GM19452 (cell line): ENCODE measurements at regions not wholly inside any gene's neighbourhood (a gene's known extent, or its start where the extent isn't known, plus 50 kb on each side); places are given as distances from the start of the nearest gene placed in this dataset.
"Not testable (repeated sequence)": the region's sequence is repeated elsewhere in the genome, so short reads cannot be mapped to it uniquely, and the experiment has no call there.

Experiments used
- ATAC-seq: cut with Tn5 transposase; IDR thresholded peaks from one replicate; pipeline ENCODE4 v1.9.1; 2021; ENCODE audit not compliant: unreplicated experiment

DNA sequence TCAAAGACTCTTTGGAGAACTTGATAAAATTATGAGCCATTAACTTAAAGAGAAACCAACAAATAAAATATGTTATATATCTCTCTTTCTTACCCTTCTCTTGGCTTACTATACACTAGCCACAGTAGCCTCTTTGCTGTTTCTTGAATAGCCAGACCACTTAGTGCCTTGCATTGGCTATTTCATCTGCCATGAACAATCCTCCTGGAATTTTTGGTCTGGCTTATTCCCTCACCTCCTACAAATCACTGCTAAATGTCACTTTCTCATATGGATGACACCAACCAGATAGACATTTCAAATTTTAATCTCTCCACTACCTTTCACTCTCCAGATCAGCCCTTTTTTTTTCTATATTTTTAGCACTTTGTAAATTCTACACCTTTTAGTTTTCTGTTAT lies 1581.7 kb downstream of the EFNA5 start:
- no peak for ATAC-seq

DNA sequence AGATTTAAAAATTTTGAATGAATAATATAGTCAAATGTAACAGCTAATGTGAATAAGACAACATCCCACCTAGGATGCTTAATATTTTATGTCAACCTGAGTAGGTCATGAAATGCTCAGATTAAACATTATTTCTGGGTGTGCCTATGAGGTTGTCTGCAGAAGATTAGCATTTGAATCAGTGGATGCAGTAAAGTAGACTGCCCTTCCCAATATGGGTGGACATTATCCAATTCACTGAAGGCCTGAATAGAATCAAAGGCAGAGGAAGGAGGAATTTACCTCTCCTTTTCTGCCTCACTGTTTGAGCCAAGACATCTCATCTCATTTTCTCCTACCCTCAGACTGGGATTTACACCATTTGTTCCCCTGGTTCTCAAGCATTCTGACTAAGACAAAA lies 1582.3 kb downstream of the EFNA5 start:
- no peak for ATAC-seq

DNA sequence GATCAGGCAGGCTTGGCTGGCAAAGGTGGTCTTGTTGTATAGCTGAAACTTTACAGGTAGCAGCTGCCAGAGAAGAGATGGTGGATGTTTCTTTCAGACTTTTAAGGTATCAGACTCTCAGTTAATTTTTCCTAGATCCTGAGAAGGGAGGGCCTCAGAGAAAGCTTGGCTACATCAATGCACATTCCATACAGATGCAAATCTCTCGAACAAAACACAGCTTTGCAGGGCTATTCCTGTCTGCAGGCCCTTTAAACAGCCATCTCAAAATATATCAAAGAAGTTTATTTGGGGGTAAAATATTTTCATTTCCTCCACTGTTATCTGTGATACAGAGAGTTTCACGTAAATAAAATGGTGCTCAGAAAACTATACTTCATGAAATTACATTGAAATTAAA lies 1584.4 kb downstream of the EFNA5 start:
- ATAC-seq: no peak

DNA sequence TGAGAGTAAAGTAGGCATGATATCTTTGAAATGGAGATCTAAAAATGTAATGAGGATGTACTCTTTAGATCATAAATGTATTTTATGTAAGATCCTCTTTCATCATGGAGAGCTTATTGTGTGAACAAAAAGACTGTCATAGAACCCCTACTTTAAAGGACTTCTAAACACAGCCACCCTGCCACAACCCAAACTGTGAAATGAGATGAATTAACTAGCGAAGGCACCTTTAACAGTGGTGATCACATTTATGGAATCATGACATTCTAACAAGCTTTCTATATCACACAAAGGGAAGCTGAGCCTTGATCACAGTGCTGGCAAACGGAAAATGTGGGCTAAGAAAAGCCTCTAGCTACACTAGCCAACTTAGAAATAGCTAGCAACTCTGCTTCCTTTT lies 1585.2 kb downstream of the EFNA5 start:
- ATAC-seq: no peak

DNA sequence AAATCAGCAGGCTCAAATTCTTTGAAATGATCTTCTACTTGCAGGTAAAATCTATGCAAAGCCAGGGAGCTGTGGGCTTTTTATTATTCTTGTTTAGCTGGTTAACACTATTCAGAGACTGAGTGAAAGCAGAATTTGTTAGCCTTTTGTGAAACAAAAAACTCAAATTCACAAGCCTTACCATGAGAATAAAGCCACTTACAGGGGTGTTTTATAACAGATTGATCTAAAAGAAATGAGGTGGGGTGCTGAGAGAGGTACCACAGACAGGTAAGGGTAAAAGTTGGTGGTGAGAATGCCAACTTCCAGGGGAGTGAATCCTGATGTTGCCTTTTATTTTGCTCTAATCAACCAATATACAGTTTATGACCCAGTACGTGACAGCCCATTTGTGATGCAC lies 1585.6 kb downstream of the EFNA5 start:
- ATAC-seq: no peak

DNA sequence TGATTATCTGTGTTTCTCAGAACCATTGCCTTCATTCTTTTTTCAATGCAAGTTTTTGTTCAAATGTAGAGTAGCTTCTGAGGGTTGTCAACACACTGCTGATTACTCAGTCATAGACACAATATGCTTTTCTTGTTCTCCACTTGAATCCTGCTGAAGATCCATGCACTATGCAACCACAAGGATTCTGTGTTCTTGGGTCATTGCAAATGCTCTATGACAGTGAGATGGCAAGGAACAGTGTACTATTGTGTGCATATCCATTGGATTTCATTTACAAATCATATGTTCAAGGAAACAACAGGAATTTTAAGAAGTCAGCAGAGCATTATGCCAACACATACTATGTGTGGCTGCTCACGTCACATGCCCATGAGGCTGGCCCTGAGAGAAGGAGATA lies 1590.2 kb downstream of the EFNA5 start:
- ATAC-seq: no peak

DNA sequence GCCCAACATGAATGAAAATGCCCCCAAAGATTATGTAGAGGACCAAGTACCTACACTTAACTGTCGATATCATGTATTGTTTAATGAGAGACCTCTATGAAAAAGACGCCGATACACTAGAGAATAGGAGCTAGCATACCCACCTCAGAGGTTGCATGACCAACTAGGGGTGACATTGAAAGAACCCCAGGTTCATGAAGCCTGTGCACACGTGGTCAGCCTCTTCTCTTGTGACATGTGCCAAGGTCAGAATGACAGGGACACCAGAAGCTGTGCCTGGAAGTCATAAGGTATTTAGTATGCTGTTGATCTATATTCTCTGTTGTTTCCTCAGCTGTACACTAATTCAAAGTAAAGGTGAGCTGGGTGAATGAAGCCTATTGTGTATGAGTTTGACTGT lies 1594.1 kb downstream of the EFNA5 start:
- no peak for ATAC-seq

DNA sequence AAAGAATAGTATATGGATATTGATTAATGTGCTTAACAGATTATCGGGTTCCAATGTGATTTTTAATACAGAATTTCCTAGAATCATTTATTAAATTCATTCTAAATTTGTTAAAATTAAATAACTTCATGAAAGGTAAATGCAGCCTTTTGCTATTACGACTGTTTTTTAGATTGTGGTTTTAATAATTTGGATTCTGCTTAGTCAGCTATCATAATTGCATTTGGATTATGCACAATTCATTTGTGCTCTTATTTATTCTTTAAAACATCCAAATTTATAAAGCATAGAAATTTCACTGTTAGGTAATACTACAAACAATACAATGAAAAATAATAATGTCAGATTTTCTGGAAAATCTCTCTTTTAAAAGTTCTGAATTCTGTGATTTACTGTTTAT lies 1598.5 kb downstream of the EFNA5 start:
- ATAC-seq: no peak

DNA sequence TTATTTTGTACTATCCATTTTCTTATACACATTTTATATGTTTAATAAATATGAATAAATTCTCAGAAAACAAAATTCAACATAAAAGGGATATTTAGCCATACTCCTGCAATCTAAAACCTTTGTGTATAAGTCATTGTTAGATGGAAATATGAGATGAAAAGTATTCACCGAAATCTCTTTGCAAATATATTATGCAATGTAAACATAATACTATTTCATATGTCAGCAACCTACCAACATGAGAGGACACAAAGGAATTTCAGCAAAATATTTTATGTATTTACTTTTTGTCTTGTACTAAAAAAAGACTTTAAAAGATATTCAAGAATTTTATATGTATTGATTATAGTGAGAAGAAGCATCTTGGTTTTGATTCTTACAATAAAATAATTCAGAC lies 1623.4 kb downstream of the EFNA5 start:
- no peak for ATAC-seq

DNA sequence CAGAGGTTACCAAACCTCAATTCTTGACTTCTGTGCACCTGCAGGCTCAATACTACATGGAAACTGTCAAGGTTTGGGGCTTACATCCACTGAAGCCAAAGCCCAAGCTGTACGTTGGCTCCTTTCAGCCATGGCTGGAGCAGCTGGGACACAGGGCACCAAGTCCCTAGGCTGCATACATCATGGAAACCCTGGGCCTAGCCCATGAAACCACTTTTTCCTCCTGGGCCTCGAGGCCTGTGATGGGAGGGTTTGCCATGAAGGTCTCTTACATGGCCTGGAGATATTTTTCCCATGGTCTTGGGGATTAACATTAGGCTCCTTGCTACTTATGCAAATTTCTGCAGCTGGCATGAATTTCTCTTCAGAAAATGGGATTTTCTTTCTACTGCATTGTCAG lies 1638.7 kb downstream of the EFNA5 start:
- ATAC-seq: not testable (repeated sequence)

DNA sequence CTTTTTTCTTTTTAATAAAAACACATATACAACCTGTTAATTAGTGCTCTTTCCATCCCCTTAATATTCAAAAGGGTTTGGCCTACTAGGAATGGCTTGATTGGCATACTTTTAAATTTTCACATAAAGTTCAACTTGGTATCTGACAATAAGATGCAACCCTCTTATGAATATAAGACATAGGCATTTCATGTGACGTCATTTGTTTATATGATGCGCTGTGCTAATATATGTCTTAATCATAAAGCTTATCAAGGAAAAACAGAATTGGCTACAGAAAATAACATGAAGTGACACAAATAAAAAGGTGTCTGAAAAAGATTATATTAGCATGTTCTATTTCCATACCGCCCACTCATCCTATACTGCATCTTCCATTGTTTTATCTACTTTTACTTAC lies 1642.4 kb downstream of the EFNA5 start:
- no peak for ATAC-seq

DNA sequence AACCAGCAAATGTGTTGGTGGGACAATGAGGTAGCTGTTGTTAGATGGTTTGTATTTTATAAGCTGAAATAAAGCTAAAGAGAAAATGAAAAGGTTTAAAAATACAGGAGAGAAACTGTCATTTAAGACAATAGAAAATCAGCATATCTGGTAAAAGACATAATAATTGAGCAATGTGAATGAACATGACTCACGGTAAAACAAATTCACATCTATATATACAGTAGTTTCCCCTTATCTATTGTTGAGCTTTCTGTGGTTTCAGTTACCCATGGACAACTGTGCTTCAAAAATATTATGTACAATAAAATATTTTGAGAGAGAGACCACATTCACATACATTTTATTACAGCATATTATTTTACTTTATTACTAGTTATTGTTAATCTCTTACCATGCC lies 1649.8 kb downstream of the EFNA5 start:
- ATAC-seq: no peak

DNA sequence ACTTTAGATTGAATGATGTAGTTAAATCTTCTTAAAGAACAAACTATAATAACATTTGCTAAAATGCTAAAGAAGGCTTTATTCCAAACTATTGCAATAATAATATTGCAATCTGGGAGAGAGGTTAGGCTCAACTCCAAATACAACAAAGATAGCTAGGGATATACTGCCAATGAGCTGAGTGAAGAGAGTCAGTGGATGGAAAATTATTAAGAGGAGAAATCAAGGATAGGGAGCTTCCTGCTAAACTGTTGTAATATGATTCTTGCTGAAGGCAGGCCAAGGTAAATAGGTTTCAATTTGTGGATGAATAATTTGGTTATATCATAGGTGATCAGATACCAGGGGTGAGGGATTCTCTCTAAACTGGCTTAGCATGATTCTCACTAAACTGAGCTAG lies 1651.5 kb downstream of the EFNA5 start:
- no peak for ATAC-seq

DNA sequence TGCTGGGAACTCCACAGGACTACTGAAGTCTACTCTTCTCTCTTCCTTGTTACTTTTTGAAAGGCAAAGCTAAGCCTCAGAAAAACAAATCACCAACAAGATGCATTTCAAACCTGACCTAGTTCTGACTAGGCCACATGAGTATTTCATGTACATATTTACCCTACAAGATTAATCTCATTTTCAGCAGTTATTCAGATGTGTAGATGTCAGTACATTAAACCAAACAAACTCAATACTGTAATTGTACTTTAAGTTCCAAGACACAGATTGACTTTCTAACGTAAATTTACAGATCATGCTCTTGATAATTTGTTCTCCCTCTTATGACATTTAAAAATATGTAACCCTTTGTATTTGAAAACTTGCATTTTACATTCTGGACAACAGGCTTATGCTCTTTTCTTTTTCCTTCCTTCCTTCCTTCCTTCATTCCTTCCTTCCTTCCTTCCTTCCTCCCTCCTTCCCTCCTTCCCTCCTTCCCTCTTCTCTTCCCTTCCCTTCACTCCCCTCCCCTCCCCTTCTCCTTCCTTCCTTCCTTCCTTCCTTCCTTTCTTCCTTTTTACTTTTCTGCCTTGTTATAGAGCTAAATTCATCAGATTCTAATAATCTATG lies 1653.4 kb downstream of the EFNA5 start:
- no peak for ATAC-seq

DNA sequence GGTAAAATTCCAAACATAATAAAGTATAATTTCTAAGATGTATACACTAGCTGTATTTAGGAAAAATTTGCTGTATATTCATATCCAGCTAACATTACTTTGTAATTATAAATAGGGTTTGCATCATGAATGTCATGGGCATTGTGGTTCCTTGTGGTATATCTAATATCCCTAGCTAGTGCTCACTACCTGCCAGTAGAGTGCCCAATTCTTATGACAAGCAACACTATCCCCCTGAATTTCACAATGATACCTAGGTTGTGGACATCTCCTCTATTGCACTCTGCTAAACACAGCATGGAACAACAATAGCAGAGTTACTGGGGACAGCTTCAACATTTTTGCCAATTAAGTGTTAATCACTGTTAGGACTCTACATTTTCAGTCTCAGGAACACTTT lies 1656.5 kb downstream of the EFNA5 start:
- ATAC-seq: no peak

DNA sequence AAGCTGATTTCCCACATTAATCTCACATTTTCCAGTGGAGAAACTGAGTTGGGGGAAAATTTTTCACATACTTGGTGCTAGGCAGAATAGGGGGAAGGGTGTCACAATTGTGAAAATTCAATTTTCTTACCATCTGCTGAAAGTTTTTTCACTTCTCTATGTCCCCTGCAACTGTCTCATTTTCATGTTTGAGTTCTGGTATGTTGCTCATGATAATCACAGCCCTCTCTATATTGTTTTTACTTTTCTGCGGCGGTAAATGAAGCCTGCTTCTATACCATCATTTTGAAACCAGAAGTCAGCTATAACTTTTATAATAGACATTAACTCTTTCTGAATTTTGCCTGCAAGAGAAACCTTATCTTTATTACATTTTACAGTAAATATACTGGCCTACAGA lies 1664.5 kb downstream of the EFNA5 start:
- no peak for ATAC-seq

DNA sequence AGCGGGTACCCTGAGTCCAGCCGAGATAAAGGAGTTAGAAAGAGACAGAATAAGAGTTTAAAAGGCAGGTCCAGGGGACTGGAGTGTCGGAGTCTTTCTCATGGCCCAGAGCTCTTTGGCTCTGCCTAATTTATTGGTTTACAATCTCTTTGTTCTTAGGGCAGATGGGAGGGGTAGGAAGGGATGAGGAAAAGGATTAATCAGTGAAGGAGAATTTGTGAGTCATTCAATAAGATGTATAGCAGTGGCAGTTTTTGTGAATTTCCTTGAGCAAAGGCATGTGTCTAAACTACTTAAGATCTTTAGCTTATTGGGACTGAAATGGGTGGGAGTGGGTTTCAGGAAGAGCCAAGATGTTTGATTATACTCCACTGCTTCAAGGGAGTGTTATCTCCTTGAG lies 1671.7 kb downstream of the EFNA5 start:
- ATAC-seq: not testable (repeated sequence)

DNA sequence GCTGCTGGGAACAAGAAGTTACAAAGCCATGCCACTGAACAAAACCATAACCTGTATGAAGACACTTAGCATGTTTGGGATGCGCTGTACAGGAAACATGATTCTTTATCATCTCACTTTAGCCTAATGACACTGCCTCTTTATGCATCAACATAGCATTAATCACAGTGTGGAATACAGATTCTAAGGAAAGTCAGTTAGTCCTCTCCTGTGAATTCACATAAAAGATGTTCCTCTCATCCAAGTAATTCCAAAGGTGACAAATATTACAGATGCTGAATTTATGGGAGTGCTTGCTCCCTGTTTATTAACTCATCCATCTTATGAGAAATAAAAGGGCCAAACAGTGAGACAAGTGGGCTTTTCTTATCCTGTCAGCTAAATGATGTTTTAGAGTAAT lies 1677.7 kb downstream of the EFNA5 start:
- ATAC-seq: no peak

DNA sequence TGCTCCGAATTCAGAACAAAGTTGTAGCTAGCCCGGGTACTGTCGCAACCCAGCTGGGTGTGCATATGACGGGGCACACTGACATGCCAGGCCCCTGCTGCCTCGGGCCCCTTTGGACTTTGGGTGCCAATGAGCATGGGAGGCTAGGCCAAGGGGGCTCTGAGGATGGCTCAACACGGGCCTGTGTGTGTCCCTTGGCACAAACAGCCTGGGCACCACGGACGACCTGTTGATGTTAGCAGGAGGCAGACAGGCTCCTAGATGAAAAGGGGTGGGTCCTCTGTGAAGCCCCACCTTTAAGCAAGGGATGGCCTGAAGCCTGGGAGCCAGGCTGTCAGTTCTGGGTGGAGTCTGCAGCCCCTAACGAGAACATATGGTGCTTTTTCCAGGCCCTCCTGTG lies 1688.2 kb downstream of the EFNA5 start:
- ATAC-seq: no peak

DNA sequence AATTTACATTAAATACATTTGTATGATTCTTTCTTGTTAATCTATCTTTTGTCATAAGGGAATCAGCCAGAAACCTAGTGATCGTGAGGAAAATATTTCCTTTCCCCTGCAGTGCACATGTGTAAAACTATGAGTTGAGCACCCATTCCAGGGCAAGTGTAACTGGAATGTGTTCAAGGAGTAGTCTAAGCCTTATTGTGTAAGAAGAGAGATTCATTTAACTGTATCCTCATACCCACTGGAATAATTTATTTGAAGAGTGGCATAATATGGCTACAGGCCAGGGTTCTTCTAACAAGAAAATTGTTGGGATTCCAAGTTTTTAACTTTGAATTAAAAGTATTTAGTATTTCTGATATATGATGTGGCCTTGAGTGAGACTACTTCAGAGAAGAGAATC lies 1692.7 kb downstream of the EFNA5 start:
- ATAC-seq: no peak

DNA sequence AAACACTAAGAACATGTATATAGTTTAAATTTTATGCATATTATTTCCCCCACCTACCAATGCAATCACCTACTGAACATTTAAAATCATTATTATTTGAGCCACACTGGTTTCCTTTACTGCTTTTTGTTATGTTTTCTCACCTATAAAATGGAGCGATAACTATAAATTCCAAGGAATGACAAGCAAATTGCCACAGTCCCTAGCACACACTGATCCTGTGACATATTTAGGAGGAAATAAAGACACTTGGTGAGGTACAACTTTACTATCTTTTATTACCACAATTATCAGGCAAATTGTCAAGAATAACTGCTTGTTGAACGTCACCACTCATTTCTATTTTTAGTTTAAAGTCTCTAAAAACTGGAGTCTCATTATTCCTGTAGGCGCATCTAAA lies 1693.6 kb downstream of the EFNA5 start:
- no peak for ATAC-seq

DNA sequence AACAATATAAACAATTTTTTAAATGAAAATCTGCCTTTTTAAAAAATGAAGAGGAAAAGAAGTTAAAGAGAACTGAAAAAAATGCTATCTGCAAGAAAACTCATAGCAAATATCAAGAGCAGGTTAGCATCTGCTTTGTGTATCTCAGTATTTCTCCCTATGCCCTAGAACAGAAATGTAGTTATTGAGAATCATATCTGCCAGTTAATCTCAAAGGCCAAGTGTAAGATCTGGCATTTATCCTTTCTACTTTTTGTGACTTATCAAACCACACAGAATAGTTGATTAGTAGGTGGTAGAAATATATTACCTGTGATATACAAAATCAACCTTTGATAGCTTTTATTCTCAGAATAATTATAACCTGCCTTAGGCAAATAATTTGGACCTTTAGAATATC lies 1699.8 kb downstream of the EFNA5 start:
- no peak for ATAC-seq

DNA sequence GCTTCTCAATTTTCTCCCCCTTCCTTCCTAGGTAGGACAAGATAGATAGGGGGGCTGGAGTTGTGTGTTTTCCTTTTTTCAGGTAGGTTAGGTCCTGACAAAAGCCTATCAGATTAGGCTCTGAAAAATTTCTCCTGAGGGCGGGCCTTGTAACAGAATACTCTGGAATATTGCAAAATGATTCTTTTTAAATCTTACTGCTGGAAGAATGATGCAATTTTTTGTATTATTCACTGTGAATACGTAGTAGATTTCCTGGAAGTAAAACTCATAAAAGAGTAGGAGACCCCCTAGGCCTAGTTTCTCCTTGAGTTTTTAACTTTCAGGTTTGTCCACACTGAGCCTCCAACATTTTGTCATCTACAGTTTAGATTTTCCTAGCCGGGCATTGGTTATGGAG lies 1701.8 kb downstream of the EFNA5 start:
- ATAC-seq: no peak
